ENCODE measurements at regions not wholly inside any gene's neighbourhood (a gene's known extent, or its start where the extent isn't known, plus 50 kb on each side); places are given as distances from the start of the nearest gene placed in this dataset.

DNA sequence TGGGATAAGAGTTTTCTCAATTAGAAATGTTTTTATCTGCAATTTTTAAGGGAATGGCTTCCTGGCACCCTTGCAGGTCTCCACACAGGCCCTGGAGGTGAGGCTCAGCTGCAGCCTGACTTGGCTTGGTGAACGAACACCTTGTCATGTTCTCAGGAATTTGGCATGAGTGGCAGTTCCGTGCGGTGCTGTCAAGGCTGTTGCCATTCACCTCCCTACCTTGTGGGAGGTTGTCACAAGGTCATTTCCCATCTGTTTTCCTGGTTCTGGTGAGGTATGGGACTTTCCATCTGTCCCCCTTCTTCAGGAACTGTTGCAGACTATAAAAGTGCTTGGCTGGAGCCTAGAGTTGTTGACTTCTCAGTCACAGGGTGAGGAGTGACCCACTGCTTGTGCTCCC lies 82.9 kb downstream of the ELOVL4 start:
- DNase-seq: no peak

- DNase-seq: no peak
These were observed 83.4 kb downstream of the ELOVL4 start for GRCh38 chr6:79864001-79864400.

- DNase-seq: no peak
These were observed 83.8 kb downstream of the ELOVL4 start for GRCh38 chr6:79863566-79863965.

- peak; percentile 16 for DNase-seq
These were observed 84.6 kb downstream of the ELOVL4 start for GRCh38 chr6:79862711-79863110.

DNA sequence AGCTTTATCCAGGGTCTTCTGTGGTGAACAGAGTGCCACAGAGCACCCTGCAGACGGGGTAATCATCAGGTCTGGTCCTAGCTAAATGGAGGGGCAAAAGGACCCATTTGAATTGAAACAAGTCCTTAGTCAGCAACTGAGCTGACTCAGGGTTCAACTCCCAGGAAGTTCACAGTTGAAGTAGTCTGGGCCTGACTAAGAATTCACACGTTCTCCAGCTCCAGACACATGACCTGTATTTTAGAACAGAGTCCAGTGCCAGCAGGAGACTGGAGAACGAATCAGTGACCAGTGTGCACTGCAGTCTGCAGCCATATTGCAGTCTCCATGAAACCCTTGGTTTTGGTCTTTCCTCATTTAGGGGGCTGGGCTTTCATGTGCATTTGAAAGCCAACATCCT lies 85.2 kb downstream of the ELOVL4 start:
- no peak for DNase-seq

GRCh38 chr6:79861023-79861422 lies 86.3 kb downstream of the ELOVL4 start:
- no peak for DNase-seq

DNA sequence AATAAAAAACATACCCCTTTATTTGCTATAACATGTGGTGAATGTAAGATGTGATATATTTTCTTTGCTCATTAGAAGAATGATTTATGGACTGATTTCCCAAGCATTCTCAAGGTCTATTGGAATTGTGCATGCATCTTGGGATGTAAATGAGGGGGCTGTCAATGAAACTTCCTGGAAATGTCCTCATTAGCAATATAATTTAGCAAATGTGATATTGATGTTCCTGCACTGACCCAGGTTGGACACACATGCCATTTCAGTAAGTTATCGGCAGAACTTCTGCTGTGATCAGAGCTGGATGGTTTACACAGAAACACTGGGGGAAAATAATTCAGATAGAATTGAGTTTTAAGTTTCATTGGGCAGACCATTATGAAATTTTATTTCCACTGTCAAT lies 99.9 kb downstream of the ELOVL4 start:
- no peak for DNase-seq

- no peak for DNase-seq
These were observed 104.8 kb downstream of the ELOVL4 start for GRCh38 chr6:79842376-79843040.

- DNase-seq: peak; percentile 8
These were observed 105.6 kb downstream of the ELOVL4 start for GRCh38 chr6:79841577-79842375.

DNA sequence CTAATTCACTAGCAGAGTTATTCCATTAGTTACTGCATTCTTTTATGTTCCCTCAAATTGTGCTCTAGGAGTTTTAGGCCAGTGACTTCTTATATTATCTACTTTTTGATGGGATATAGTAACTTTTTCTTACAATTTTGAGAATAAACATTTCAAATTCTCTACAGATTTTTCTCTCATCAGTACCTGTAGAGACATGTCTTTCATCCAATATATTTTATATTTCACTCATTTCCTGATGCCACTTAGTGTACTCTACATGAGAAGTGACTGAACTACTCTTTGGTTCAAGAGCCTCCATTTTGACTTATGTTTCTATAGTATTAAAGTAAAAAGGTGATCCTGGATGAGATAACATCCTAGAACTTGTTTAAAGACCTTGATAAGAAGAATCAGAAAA lies 108.5 kb downstream of the ELOVL4 start:
- no peak for DNase-seq

DNA sequence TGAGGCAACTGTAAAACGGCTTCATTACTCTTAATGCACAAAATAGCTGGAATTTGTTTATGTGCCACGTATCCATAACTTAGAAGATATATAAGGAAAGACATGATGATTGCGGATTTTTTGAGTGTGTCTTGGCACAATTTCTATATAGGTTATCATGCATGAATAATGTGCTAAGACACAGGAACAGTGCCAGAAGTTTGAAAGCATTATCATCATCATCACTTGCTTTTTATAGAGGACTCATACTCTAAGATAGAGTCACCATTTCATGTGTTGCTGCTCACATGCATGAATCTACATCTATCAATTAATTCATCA lies 113.4 kb downstream of the ELOVL4 start:
- DNase-seq: no peak

DNA sequence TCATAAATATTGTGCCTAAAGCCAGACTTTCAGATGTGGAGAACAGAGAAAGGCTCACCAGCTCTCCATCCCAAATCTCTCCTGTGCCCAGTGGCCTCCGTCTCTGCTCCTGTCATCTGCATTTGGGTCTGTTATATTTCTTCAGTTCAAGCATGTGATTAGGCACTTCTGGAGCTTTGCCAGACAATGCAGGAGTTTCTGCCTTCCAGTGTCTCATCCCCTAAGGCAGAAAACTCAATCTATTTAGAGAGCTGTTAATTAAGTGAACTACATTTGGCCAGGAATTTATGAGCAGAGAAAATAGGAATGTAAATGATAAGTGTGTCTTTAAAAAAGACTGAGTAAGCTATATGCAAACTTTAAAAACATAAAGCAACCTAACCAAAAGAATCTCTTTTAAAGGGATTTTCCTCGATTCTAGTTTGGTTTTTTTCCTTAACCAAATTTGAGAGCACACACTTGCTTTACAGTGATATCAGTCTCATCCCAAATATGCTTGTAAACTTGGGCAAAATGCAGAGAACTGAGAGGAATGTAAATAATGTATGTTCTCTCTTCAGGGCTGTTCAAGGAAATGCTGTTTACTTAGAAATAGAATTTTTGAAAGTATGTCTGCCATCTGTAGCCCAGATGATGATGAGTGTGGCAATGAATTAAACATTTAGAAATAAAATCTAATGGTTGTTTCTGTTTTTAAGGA lies 113.9 kb downstream of the ELOVL4 start:
- no peak for DNase-seq

GRCh38 chr6:79832723-79833122 lies 114.6 kb downstream of the ELOVL4 start:
- no peak for DNase-seq

DNA sequence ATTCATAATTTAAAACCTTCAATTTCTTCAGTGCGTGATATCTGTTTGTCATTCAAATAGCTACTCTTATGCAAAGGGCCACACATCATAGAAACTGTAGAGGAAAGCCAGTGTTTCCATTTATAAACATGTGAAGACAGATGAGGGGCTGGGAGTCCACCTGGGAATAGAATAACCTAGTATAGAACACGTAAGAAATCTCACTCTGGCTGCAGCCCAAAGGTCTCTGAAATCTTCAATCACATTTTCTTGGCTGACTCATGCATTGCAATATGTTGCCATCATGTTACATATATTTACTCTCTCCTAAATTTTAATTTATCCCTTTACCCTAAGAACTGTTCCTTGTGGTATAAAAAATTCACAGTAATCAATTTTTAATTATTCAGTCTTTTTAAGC lies 123.2 kb downstream of the ELOVL4 start:
- DNase-seq: no peak

GRCh38 chr6:79821859-79822258 lies 125.5 kb downstream of the ELOVL4 start:
- no peak for DNase-seq

- DNase-seq: no peak
These were observed 128.9 kb downstream of the ELOVL4 start for GRCh38 chr6:79818471-79818870.

DNA sequence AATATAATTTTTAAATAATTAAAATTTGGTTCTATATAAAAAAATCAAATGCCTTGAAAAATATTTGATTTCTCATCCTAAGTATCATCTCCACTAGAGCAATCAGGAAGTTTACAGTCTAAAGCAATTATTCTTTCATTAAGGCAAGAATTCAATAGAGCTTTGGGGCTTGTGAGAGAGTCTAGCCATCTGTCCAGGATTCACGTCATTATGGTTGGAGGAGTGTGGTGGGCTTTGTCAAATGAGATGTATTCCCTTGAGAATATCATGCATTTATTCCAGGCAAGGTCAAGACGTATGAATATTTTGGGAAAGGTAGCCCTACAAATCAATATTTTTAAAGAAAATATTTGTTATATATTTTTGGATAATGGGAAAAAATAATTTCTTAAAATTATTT lies 132.4 kb downstream of the ELOVL4 start:
- no peak for DNase-seq

- DNase-seq: peak; percentile 80
These were observed 133.3 kb downstream of the ELOVL4 start for GRCh38 chr6:79813854-79814709.

DNA sequence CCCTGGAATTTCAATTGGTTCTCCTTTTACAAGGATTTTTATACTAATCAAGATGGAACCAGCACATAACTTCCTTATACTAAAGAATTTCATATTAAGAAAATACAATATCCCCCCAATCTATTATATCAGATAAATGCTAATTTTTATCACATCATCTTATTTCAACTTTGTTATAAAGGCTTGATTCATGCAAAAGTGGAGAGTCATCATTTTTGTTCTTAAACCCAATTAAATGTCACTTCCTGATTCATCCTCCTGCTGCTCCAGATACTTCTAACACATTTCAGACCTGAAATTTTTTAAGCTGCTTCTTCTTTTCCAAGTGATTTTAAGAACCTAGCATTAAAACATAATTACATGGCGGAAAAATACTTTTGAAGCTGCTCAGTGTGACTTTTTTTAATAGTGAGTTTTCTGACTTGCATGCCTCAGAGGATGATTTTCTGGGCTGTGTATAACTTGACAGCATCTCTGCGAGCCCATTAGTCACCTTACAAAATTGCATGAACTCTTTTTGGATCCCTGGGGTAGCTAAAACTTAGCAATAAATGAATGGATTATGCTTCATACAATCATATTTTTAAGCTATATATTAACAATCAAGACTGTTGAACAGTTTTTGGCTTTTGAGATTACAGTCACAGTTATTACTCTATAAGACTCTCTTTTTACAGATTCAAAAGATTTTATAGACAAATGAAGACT lies 134.1 kb downstream of the ELOVL4 start:
- no peak for DNase-seq

DNA sequence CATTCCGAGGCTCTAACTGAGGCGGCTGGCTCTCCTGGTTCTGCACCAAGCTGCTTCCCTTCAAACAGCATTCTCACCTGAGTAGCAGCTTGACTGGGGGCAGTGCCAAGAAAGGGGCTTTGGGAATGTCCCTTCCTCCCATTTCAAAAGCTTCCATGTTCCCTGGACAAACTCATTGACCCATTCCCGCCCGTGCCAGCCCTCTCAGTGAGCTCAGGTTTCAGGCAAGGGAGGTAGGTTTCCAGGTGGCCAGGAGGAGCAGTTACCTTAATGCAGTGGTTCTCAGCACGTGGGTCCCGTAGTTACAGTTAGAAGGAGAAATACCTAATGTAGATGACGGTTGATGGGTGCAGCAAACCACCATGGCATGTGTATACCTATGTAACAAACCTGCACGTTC lies 135.2 kb downstream of the ELOVL4 start:
- no peak for DNase-seq

- no peak for DNase-seq
These were observed 136.5 kb downstream of the ELOVL4 start for GRCh38 chr6:79810871-79811270.

GRCh38 chr6:79810185-79810705 lies 137.1 kb downstream of the ELOVL4 start:
- DNase-seq: no peak
